ENCODE measurements at regions not wholly inside any gene's neighbourhood (a gene's known extent, or its start where the extent isn't known, plus 50 kb on each side); places are given as distances from the start of the nearest gene placed in this dataset.

- H3K4me1 ChIP-seq (ENCODE audit: insufficient read depth) = no peaks in the 10 kb centered on the region
- H3K4me3 ChIP-seq = no peak overlapping the region
- H3K36me3 ChIP-seq = no peaks in the 10 kb centered on the region
- DNase-seq = no peak
- intact Hi-C loops (cut with DNase I) = no loop called here
- no peak for TF ChIP-seq EP300 (IDR thresholded peaks at IDR 0.05)
- no peak for TF ChIP-seq POLR2A (IDR thresholded peaks at IDR 0.05)
- TF ChIP-seq, protein P1, sequence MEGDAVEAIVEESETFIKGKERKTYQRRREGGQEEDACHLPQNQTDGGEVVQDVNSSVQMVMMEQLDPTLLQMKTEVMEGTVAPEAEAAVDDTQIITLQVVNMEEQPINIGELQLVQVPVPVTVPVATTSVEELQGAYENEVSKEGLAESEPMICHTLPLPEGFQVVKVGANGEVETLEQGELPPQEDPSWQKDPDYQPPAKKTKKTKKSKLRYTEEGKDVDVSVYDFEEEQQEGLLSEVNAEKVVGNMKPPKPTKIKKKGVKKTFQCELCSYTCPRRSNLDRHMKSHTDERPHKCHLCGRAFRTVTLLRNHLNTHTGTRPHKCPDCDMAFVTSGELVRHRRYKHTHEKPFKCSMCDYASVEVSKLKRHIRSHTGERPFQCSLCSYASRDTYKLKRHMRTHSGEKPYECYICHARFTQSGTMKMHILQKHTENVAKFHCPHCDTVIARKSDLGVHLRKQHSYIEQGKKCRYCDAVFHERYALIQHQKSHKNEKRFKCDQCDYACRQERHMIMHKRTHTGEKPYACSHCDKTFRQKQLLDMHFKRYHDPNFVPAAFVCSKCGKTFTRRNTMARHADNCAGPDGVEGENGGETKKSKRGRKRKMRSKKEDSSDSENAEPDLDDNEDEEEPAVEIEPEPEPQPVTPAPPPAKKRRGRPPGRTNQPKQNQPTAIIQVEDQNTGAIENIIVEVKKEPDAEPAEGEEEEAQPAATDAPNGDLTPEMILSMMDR (IDR thresholded peaks at IDR 0.05) = no peak
- H3K9me3 ChIP-seq = no peaks in the 10 kb centered on the region
- H3K27ac ChIP-seq = no peak overlapping the region
- H3K27me3 ChIP-seq = no peaks in the 10 kb centered on the region
- 91 to 94% (median 91%) methylated on average over 8 of the region's 8 CpGs for WGBS, 3 donors
Measured at GRCh38 chr1:72586023-72586685, 303.8 kb upstream of the NEGR1 start.

DNA sequence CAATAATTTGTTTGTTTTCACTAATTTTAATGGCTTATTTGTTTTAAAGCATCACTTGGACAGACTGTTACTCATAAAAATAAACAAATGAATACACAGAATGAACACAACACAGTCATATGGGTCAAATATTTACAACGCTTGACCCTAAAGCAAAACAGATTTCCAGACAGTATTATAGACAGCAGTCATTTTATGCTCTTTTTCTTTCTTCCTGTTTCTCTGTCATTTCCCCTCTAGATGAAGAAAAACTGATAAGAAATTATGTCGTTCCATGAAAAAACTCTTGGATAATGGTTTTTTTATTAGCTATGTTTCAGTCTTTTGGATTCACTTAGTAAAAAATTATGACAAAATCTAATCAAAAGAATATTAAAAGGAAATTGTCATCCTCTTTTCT, 297.3 kb upstream of the NEGR1 start:
- Histone ChIP-seq H3K4me3 (no peak overlapping the region), H3K27me3 (no peaks in the 10 kb centered on the region), H3K27ac (no peak overlapping the region), H3K4me1 (ENCODE audit: insufficient read depth) (no peaks in the 10 kb centered on the region), H3K36me3 (no peaks in the 10 kb centered on the region), H3K9me3 (no peaks in the 10 kb centered on the region)
- 81 to 89% (median 86%) methylated on average over 2 of the region's 2 CpGs for WGBS, 3 donors
- intact Hi-C loops (cut with DNase I) = no loop called here
- TF ChIP-seq POLR2A (IDR thresholded peaks at IDR 0.05) (no peak), EP300 (IDR thresholded peaks at IDR 0.05) (no peak)
- TF ChIP-seq, protein P1 (IDR thresholded peaks at IDR 0.05) = no peak
- no peak for DNase-seq

- TF ChIP-seq EP300 (IDR thresholded peaks at IDR 0.05) = no peak
- TF ChIP-seq, protein P1 (IDR thresholded peaks at IDR 0.05) = no peak
- TF ChIP-seq POLR2A (IDR thresholded peaks at IDR 0.05) = no peak
- WGBS, 3 donors = 31 to 60% (median 58%) methylated on average over 2 of the region's 2 CpGs
Measured at GRCh38 chr1:72570815-72571214, 288.5 kb upstream of the NEGR1 start.

DNA sequence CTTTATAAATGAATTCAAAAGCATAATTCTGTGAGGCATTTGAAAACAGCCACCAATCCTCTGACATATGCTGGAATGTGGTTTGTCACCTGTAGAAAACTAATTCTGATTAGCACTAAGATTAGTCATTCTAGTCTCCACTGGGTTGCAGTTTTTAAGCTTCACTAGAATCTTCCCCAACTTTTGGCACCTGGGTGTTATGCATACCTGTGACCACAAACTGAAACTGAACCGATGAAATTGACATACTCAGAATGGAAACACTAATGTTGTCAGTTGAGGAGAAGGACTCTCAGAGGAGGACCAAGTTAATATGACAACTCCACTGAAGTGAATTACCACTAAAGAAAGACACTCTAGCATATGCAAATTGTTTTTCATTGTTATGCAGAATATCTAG, 285.8 kb upstream of the NEGR1 start:
- 23 to 57% (median 42%) methylated on average over 1 of the region's 1 CpG for WGBS, 3 donors
- intact Hi-C loops (cut with DNase I) = no loop called here

More at GRCh38 chr1:72570815-72571214, 288.5 kb upstream of the NEGR1 start:
- H3K36me3 ChIP-seq = no peaks in the 10 kb centered on the region
- H3K9me3 ChIP-seq = no peaks in the 10 kb centered on the region
- no peak overlapping the region for H3K4me3 ChIP-seq
- DNase-seq = no peak
- H3K4me1 ChIP-seq (ENCODE audit: insufficient read depth) = peaks cover 2% of the 10 kb centered on the region
- H3K27ac ChIP-seq = no peak overlapping the region
- no peaks in the 10 kb centered on the region for H3K27me3 ChIP-seq
- intact Hi-C loops (cut with DNase I) = no loop called here

More for the DNA sequence above, 285.8 kb upstream of the NEGR1 start:
- no peak overlapping the region for H3K4me3 ChIP-seq
- H3K27ac ChIP-seq = no peak overlapping the region
- peaks cover 2% of the 10 kb centered on the region for H3K4me1 ChIP-seq (ENCODE audit: insufficient read depth)
- no peak for DNase-seq
- no peak for TF ChIP-seq EP300 (IDR thresholded peaks at IDR 0.05)
- TF ChIP-seq, protein P1 (IDR thresholded peaks at IDR 0.05) = no peak
- no peak for TF ChIP-seq POLR2A (IDR thresholded peaks at IDR 0.05)
- H3K27me3 ChIP-seq = no peaks in the 10 kb centered on the region
- no peaks in the 10 kb centered on the region for H3K9me3 ChIP-seq
- no peaks in the 10 kb centered on the region for H3K36me3 ChIP-seq

Data from ovary (tissue), 7 donors.